Heart left ventricle (tissue), 13 donors: ENCODE measurements at regions not wholly inside any gene's neighbourhood (a gene's known extent, or its start where the extent isn't known, plus 50 kb on each side); places are given as distances from the start of the nearest gene placed in this dataset.

ENCODE experiments used
- CTCF ChIP-seq, 12 donors: fragments of 200-600 bp; sonication (generic) in 4 of 12; IDR thresholded peaks; one replicate each; pipeline versions ENCODE4 v1.5.0 to v1.8.0; 2018 to 2022; ENCODE audit warnings: antibody characterized with exemption in 12 of 12, mild to moderate bottlenecking in 5 of 12
- POLR2A ChIP-seq, 2 donors: fragments of 450-650 bp; IDR thresholded peaks; one replicate each; pipeline ENCODE4 v1.6.1; 2017; ENCODE audit warnings: antibody characterized with exemption in 2 of 2, mild to moderate bottlenecking in 2 of 2, moderate library complexity in 2 of 2
- donor health status: ischemic (EF 13 %, LVEDD 7.1; RV severe dilation, severe dysfunction).
- donor health status: DM: no; HTN: yes; CAD: no.
- donor health status: DM: no; HTN: no; CAD: no.
- donor health status: ischemic (EF 25% LVEDD 6.9; RV normal size, moderate dysfunction).
- donor health status: ischemic (EF 25% LVEDD 5.7; RV mildly dilated, moderate dysfunction).
- donor health status: ischemic (EF 35%, LVEDD 5.7; RV mildly dilated, moderate dysfunction).
- donor health status: nonischemic (EF 11% LVEDD 7.7; RV severe dilation, severe dysfunction).
- donor health status: DM: yes; HTN: yes; CAD: no.
- donor health status: PGD.
- donor health status: ischemic (EF 29% LVEDD 5.4; RV normal size, mild dysfunction).
- donor health status: nonischemic (EF 23%, LVEDD 6.1; RV moderate dilation, normal function).

- TF ChIP-seq CTCF (IDR thresholded peaks at IDR 0.05) = no peak
- TF ChIP-seq POLR2A (IDR thresholded peaks at IDR 0.05) = no peak
Measured at GRCh38 chr3:67858492-67858891, 204.1 kb upstream of the SUCLG2 start.
